Osteoblast (primary cell): ENCODE measurements at regions not wholly inside any gene's neighbourhood (a gene's known extent, or its start where the extent isn't known, plus 50 kb on each side); places are given as distances from the start of the nearest gene placed in this dataset.

Source experiments
- DNase-seq: peaks from one replicate; pipeline ENCODE4 v3.0.0; 2011; ENCODE audit warnings: low spot score, mixed read lengths; ENCODE audit not compliant: insufficient read length; ENCODE audit errors: missing footprints
- H2AFZ ChIP-seq: 2 replicates; pipeline ENCODE4 v1.6.0; 2011; ENCODE audit warnings: mild to moderate bottlenecking, low read length
- H3K27ac ChIP-seq: 2 replicates; pipeline ENCODE4 v1.5.1; 2011; ENCODE audit warnings: mild to moderate bottlenecking, low read depth, low read length, moderate library complexity
- H3K27me3 ChIP-seq: 2 replicates; pipeline ENCODE4 v1.6.0; 2012; ENCODE audit warnings: mild to moderate bottlenecking, control low read depth, inconsistent platforms, low read length, moderate library complexity; ENCODE audit not compliant: insufficient read depth
- H3K36me3 ChIP-seq: 2 replicates; pipeline ENCODE4 v1.5.1; 2011; ENCODE audit warnings: mild to moderate bottlenecking, low read length, control low read depth, moderate library complexity; ENCODE audit not compliant: insufficient read depth
- H3K4me1 ChIP-seq: 2 replicates; pipeline ENCODE4 v1.5.1; 2011; ENCODE audit warnings: mild to moderate bottlenecking, low read length, control low read depth, moderate library complexity; ENCODE audit not compliant: insufficient read depth
- H3K4me2 ChIP-seq: 2 replicates; pipeline ENCODE4 v1.6.0; 2011; ENCODE audit warnings: mild to moderate bottlenecking, low read length; ENCODE audit not compliant: insufficient read depth
- H3K4me3 ChIP-seq: fragments of 200-600 bp; sonication (generic); 3 replicates; pipeline ENCODE4 v1.5.1; 2012; ENCODE audit warnings: mild to moderate bottlenecking, low read length, inconsistent platforms; ENCODE audit not compliant: insufficient read depth
- H3K79me2 ChIP-seq: 2 replicates; pipeline ENCODE4 v1.6.0; 2012; ENCODE audit warnings: mild to moderate bottlenecking, low read length, control low read depth, inconsistent platforms; ENCODE audit not compliant: insufficient read depth
- H3K9me3 ChIP-seq: 2 replicates; pipeline ENCODE4 v1.5.1; 2011; ENCODE audit warnings: low read depth, low read length, control low read depth
- H4K20me1 ChIP-seq: 2 replicates; pipeline ENCODE4 v1.6.0; 2012; ENCODE audit warnings: mild to moderate bottlenecking, low read length, control low read depth; ENCODE audit not compliant: insufficient read depth
- TF ChIP-seq, protein P1 (sequence below): IDR thresholded peaks from 2 replicates; pipeline ENCODE4 v1.5.1; 2011; ENCODE audit warnings: mild to moderate bottlenecking, low read depth, low read length, moderate library complexity; ENCODE audit errors: extremely low read depth

DNA sequence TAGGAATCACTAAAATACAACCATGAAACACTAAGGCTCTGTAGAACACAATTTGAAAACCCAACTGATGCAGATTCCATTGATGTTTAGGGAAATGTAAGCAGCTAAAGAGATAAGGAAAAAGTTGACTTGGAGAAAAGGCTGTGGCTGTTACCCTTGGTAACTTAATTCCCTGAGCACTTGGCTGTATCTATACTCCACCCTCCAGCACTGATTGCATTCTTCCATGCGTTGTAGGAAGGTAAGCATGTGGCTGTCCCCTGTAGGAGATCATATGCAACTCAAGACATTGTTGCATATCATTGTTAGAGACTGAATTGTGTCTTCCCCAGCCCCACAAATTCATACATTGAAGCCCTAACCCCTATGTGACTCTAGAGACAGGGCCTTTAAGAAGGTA, 184.5 kb downstream of the CEMIP2 start:
- H4K20me1 ChIP-seq = no peaks in the 10 kb centered on the region
- H3K4me1 ChIP-seq = no peaks in the 10 kb centered on the region
- H3K27me3 ChIP-seq = no peaks in the 10 kb centered on the region
- TF ChIP-seq, protein P1, sequence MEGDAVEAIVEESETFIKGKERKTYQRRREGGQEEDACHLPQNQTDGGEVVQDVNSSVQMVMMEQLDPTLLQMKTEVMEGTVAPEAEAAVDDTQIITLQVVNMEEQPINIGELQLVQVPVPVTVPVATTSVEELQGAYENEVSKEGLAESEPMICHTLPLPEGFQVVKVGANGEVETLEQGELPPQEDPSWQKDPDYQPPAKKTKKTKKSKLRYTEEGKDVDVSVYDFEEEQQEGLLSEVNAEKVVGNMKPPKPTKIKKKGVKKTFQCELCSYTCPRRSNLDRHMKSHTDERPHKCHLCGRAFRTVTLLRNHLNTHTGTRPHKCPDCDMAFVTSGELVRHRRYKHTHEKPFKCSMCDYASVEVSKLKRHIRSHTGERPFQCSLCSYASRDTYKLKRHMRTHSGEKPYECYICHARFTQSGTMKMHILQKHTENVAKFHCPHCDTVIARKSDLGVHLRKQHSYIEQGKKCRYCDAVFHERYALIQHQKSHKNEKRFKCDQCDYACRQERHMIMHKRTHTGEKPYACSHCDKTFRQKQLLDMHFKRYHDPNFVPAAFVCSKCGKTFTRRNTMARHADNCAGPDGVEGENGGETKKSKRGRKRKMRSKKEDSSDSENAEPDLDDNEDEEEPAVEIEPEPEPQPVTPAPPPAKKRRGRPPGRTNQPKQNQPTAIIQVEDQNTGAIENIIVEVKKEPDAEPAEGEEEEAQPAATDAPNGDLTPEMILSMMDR = no peak
- H3K9me3 ChIP-seq = no peaks in the 10 kb centered on the region
- no peak for DNase-seq
- H3K4me2 ChIP-seq = no peak overlapping the region
- no peak overlapping the region for H3K4me3 ChIP-seq
- H3K79me2 ChIP-seq = no peaks in the 10 kb centered on the region
- H2AFZ ChIP-seq = no peak overlapping the region
- no peaks in the 10 kb centered on the region for H3K36me3 ChIP-seq
- H3K27ac ChIP-seq = no peak overlapping the region

DNA sequence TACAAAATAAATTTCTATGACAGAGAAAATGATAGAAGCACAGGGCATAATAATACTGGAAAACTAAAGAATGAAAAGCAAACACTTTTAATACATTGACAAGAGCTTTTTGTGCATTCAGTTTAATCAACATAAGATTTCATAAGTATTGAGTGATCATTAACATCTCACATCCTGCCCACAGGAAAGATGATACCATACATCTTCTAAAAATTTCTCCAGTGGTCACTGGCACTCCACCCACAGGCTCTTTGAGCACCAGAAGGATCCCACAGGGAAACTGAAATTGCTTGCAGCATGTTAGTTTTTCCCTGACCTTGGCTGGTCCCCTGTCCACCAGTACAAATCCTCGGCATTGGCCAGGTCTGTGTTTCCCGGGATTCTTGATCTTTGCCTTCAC, 186.0 kb downstream of the CEMIP2 start:
- no peaks in the 10 kb centered on the region for H4K20me1 ChIP-seq
- no peaks in the 10 kb centered on the region for H3K4me1 ChIP-seq
- no peak overlapping the region for H3K27ac ChIP-seq
- no peak overlapping the region for H3K4me3 ChIP-seq
- no peaks in the 10 kb centered on the region for H3K36me3 ChIP-seq
- no peak overlapping the region for H2AFZ ChIP-seq
- H3K4me2 ChIP-seq = no peak overlapping the region
- no peaks in the 10 kb centered on the region for H3K27me3 ChIP-seq
- TF ChIP-seq, protein P1 = no peak
- H3K9me3 ChIP-seq = no peaks in the 10 kb centered on the region
- no peaks in the 10 kb centered on the region for H3K79me2 ChIP-seq
- no peak for DNase-seq

DNA sequence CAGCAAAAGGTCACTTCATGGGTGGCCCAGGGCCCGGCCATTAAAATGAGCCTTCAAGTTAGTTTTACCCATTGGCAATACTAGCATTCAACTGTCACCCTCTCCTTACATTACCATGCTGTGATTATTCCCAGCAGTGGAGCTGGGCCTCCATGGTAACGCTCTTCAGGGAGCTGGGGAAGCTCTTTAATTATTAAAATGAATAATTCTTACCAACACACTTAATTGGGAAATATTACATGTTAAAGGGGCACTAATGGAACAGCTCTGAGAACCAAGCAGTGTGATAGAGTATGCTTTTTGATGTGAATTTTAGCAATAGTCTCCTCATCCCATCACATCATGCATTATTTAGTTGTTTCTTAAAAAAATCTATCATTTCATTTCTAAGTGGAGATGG, 187.2 kb downstream of the CEMIP2 start:
- no peaks in the 10 kb centered on the region for H4K20me1 ChIP-seq
- H3K4me2 ChIP-seq = no peak overlapping the region
- H3K9me3 ChIP-seq = no peaks in the 10 kb centered on the region
- no peaks in the 10 kb centered on the region for H3K36me3 ChIP-seq
- H3K79me2 ChIP-seq = no peaks in the 10 kb centered on the region
- H3K27ac ChIP-seq = no peak overlapping the region
- no peaks in the 10 kb centered on the region for H3K27me3 ChIP-seq
- no peak overlapping the region for H2AFZ ChIP-seq
- no peak for DNase-seq
- TF ChIP-seq, protein P1 = no peak
- no peaks in the 10 kb centered on the region for H3K4me1 ChIP-seq
- H3K4me3 ChIP-seq = no peak overlapping the region

DNA sequence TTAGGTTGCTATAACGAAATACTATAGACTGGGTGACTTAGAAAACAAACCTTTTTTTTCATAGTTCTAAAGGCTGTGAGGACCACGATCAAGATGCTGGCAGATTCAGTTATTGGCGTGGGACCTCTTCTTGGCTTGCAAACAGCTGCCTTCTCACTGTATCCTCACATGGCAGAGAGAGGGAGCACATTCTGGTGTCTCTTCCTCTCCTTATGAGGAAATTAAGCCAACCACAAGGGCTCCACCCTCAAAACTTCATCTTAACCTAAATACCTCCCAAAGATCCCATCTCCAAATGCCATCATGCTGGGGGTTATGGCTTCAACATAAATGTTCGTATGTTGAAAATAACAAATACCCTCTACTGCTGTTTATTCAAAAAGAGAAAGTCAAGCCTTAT, 197.1 kb downstream of the CEMIP2 start:
- no peaks in the 10 kb centered on the region for H3K79me2 ChIP-seq
- H3K4me3 ChIP-seq = no peak overlapping the region
- no peak overlapping the region for H3K4me2 ChIP-seq
- no peak overlapping the region for H3K27ac ChIP-seq
- TF ChIP-seq, protein P1 = no peak
- H3K27me3 ChIP-seq = no peaks in the 10 kb centered on the region
- no peaks in the 10 kb centered on the region for H3K36me3 ChIP-seq
- no peaks in the 10 kb centered on the region for H4K20me1 ChIP-seq
- H2AFZ ChIP-seq = no peak overlapping the region
- H3K9me3 ChIP-seq = no peaks in the 10 kb centered on the region
- DNase-seq = no peak
- H3K4me1 ChIP-seq = no peaks in the 10 kb centered on the region
